Stomach (tissue), 8 donors: ENCODE measurements at regions not wholly inside any gene's neighbourhood (a gene's known extent, or its start where the extent isn't known, plus 50 kb on each side); places are given as distances from the start of the nearest gene placed in this dataset.

Experiments
- DNase-seq, 2 donors: peaks; one replicate each; pipeline versions ENCODE4 v3.0.0 to v3.0.0-alpha.2; 2013 to 2019
- H3K27ac ChIP-seq, 5 donors: fragments of 200-600 bp in 4 of 5; sonication (generic) in 4 of 5; one replicate each; pipeline ENCODE4 v1.5.1; 2013 to 2019; ENCODE audit warnings: mild to moderate bottlenecking in 1 of 5, moderate library complexity in 1 of 5
- H3K27me3 ChIP-seq, 3 donors: fragments of 200-600 bp; sonication (generic); one replicate each; pipeline ENCODE4 v1.5.1; 2017 to 2019; ENCODE audit warnings: mixed run types in 1 of 3
- H3K36me3 ChIP-seq, 4 donors: fragments of 200-600 bp; sonication (generic); 1 replicate in 3 of 4; 2 replicates in 1 of 4; pipeline ENCODE4 v1.5.1; 2016 to 2019
- H3K4me1 ChIP-seq, 4 donors: fragments of 200-600 bp; sonication (generic); one replicate each; pipeline ENCODE4 v1.5.1; 2016 to 2019
- H3K4me3 ChIP-seq, 4 donors: fragments of 200-600 bp; sonication (generic) in 3 of 4; one replicate each; pipeline ENCODE4 v1.5.1; 2016 to 2019; ENCODE audit warnings: mild to moderate bottlenecking in 1 of 4
- H3K9me3 ChIP-seq, 4 donors: fragments of 200-600 bp; sonication (generic); one replicate each; pipeline ENCODE4 v1.5.1; 2016 to 2019
- EP300 ChIP-seq: sonication (generic); formaldehyde crosslinking; IDR thresholded peaks from one replicate; pipeline ENCODE4 v1.6.1; 2017; ENCODE audit warnings: antibody characterized with exemption
- POLR2A ChIP-seq, 4 donors: fragments of 450-650 bp; IDR thresholded peaks; one replicate each; pipeline ENCODE4 v1.6.1; 2016; ENCODE audit warnings: antibody characterized with exemption in 4 of 4, control low read depth in 2 of 4, mild to moderate bottlenecking in 1 of 4, moderate library complexity in 1 of 4
- POLR2AphosphoS5 ChIP-seq, 3 donors: sonication (generic); formaldehyde crosslinking; IDR thresholded peaks; one replicate each; pipeline ENCODE4 v1.6.1; 2016; ENCODE audit warnings: antibody characterized with exemption in 3 of 3
- WGBS, 5 donors: extraction: QIAGEN DNeasy Blood & Tissue Kit in 3 of 5; methylation state at CpG; one replicate each; pipeline versions ENCODE4 v1.1.5 to v1.1.7; 2013 to 2018; 5-methylcytosine and 5-hydroxymethylcytosine counted together
- intact Hi-C: fragments of 100-400 bp; cut with DNase I; formaldehyde crosslinking; loops from one replicate; pipeline ENCODE4 v1.15.1; 2023; ENCODE audit warnings: low total_unique reads
- TF ChIP-seq, protein P1 (sequence below), 7 experiments: fragments of 450-650 bp in 4 of 7; fragments of 200-600 bp in 3 of 7; sonication (generic) in 3 of 7; IDR thresholded peaks; one replicate each; pipeline ENCODE4 v1.5.1; 2016 to 2019; ENCODE audit warnings: antibody characterized with exemption in 7 of 7, control low read depth in 2 of 7, mild to moderate bottlenecking in 1 of 7
- donor health status: healthy with polysubstance abuse.
- donor health status: Bipolar disorder and iron deficiency.
- donor health status: healthy.

- intact Hi-C loops: no loop called here
- Histone ChIP-seq H3K4me1 (peaks cover 0 to 15% (median 7%) of the 10 kb centered on the region in 4 donors), H3K27ac (no peak overlapping the region), H3K9me3 (no peaks in the 10 kb centered on the region), H3K27me3 (peaks cover 0 to 7% (median 0%) of the 10 kb centered on the region in 3 donors), H3K36me3 (no peaks in the 10 kb centered on the region), H3K4me3 (no peak overlapping the region)
- DNase-seq: no peak
- 35 to 74% (median 52%) methylated on average over 7 of the region's 7 CpGs for WGBS, 5 donors
- TF ChIP-seq POLR2AphosphoS5 (IDR thresholded peaks at IDR 0.05) (no peak), POLR2A (IDR thresholded peaks at IDR 0.05) (no peak)
Measured at GRCh38 chr20:25135031-25135430, 53.1 kb upstream of the VSX1 start.

GRCh38 chr20:25136056-25136455 lies 54.1 kb upstream of the VSX1 start:
- Histone ChIP-seq H3K27me3 (no peaks in the 10 kb centered on the region), H3K36me3 (no peaks in the 10 kb centered on the region), H3K4me1 (peaks cover 0 to 15% (median 7%) of the 10 kb centered on the region in 4 donors), H3K9me3 (no peaks in the 10 kb centered on the region), H3K27ac (no peak overlapping the region), H3K4me3 (no peak overlapping the region)
- no peak for DNase-seq
- intact Hi-C loops: no loop called here
- 40 to 86% (median 67%) methylated on average over 1 of the region's 1 CpG for WGBS, 5 donors
- TF ChIP-seq POLR2A (IDR thresholded peaks at IDR 0.05): no peak
- TF ChIP-seq, protein P1, sequence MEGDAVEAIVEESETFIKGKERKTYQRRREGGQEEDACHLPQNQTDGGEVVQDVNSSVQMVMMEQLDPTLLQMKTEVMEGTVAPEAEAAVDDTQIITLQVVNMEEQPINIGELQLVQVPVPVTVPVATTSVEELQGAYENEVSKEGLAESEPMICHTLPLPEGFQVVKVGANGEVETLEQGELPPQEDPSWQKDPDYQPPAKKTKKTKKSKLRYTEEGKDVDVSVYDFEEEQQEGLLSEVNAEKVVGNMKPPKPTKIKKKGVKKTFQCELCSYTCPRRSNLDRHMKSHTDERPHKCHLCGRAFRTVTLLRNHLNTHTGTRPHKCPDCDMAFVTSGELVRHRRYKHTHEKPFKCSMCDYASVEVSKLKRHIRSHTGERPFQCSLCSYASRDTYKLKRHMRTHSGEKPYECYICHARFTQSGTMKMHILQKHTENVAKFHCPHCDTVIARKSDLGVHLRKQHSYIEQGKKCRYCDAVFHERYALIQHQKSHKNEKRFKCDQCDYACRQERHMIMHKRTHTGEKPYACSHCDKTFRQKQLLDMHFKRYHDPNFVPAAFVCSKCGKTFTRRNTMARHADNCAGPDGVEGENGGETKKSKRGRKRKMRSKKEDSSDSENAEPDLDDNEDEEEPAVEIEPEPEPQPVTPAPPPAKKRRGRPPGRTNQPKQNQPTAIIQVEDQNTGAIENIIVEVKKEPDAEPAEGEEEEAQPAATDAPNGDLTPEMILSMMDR (IDR thresholded peaks at IDR 0.05): no peak
- TF ChIP-seq EP300: no peak
- no peak for TF ChIP-seq POLR2AphosphoS5 (IDR thresholded peaks at IDR 0.05)

DNA sequence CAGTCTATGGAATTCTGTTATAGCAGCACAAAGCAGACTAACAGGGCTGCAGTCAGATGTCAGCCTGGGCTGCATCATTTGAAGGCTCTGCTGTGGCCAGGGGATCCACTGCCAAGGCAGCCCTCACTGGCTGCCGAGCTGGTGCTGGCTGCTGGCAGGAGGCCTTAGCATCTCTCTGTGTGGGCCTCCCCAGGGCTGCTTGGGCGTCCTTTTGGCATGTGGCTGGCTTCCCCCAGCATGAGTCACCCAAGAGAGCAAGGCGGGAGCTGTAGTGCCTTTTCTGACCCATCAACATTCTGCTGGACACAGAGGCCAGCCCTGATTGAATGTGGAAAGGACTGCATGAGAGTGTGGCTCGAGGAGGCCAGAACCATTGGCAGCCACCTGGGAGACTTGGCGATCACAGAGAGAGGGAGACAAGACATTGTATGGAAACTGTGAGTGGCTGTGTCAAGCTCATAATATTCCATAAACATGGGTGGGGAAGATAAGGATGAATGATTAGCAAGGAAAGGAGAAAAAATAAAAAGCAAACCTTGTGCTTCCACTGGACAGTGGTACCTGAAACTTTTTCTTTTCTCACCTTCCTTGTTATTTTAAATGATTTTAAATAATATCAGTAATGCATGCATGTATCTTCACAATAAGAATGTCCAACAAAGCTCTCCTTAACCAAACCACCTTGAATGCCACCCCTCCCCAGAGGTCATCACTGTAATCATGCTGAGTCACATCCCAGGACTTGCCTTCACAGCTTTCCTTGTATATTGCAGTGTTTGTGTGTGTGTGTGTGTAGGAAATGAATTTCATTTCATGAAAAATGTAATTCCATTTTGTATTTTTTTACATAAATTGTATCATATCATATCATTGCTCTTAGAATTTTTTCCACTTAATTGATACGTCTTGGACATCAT lies 55.0 kb upstream of the VSX1 start:
- H3K9me3 ChIP-seq: no peaks in the 10 kb centered on the region
- no peaks in the 10 kb centered on the region for H3K36me3 ChIP-seq
- no peak for TF ChIP-seq POLR2A (IDR thresholded peaks at IDR 0.05)
- TF ChIP-seq, protein P1 (IDR thresholded peaks at IDR 0.05): no peak
- TF ChIP-seq EP300: no peak
- no peak overlapping the region for H3K4me3 ChIP-seq
- no peak for DNase-seq
- intact Hi-C loops: no loop called here
- peaks cover 0 to 15% (median 7%) of the 10 kb centered on the region in 4 donors for H3K4me1 ChIP-seq
- peaks cover 0 to 6% (median 0%) of the 10 kb centered on the region in 3 donors for H3K27me3 ChIP-seq
- 32 to 60% (median 39%) methylated on average over 3 to 6 of the region's 6 CpGs for WGBS, 5 donors
- H3K27ac ChIP-seq: no peak overlapping the region

DNA sequence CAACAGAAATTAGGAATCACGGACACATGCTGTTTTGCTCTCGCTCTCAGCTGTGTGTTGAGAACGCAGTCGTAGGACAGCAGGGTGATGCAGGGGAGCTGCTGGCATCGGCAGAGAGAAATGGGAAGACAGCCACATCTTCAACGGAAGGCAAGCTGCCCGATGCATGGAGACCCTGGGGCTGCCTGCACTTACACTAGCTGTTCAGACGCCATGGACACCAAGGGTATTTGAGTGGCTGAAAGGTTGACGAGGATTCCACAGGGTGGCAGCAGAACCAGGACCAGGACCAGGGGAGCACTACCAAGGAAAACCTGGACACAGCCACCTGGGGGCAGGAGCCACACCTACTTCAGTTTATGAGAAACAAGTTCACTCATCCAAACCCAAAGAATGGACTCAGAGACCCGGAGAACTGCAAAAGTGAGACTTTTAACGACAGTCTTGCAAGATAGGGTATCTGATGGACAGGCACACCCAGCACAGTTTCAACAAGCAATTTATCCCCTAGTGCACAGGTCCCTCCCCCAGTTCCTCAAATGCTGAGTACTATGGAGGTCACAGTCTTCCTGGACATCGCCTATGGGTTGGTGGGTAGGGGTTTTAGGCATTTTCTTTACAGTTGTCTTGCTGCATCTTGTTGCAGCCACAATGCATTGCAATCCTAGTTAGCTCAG lies 56.3 kb upstream of the ENTPD6 start:
- intact Hi-C loops: no loop called here
- H3K27me3 ChIP-seq: peaks cover 0 to 6% (median 0%) of the 10 kb centered on the region in 3 donors
- peak in 1 of 2 donors; percentile 26 for DNase-seq
- H3K36me3 ChIP-seq: no peaks in the 10 kb centered on the region
- H3K27ac ChIP-seq: no peak overlapping the region
- H3K4me1 ChIP-seq: peaks cover 0 to 15% (median 7%) of the 10 kb centered on the region in 4 donors
- WGBS, 5 donors: 63 to 76% (median 68%) methylated on average over 11 to 12 of the region's 12 CpGs
- TF ChIP-seq EP300: no peak
- TF ChIP-seq, protein P1 (IDR thresholded peaks at IDR 0.05): peak in 2 of 7 experiments; percentile 39 to 41
- no peaks in the 10 kb centered on the region for H3K9me3 ChIP-seq
- no peak overlapping the region for H3K4me3 ChIP-seq
